Mesenchymal stem cell (in vitro differentiated cells and primary cell): ENCODE measurements at regions not wholly inside any gene's neighbourhood (a gene's known extent, or its start where the extent isn't known, plus 50 kb on each side); places are given as distances from the start of the nearest gene placed in this dataset.

Experiments
- DNase-seq: peaks from one replicate; pipeline ENCODE4 v3.0.0-alpha.2; 2013
- H2AFZ ChIP-seq: one replicate; pipeline ENCODE4 v1.6.1; 2013; ENCODE audit warnings: low read depth, mild to moderate bottlenecking, control low read depth, inconsistent platforms, low read length, moderate library complexity
- H2AK5ac ChIP-seq: 2 replicates; pipeline ENCODE4 v1.6.1; 2013; ENCODE audit warnings: low read length, moderate library complexity, mild to moderate bottlenecking, inconsistent platforms; ENCODE audit not compliant: severe bottlenecking
- H2BK120ac ChIP-seq: one replicate; pipeline ENCODE4 v1.6.1; 2013; ENCODE audit warnings: low read depth, mild to moderate bottlenecking, inconsistent platforms, low read length, moderate library complexity
- H2BK12ac ChIP-seq, 2 experiments: one replicate each; pipeline ENCODE4 v1.6.1; 2013; ENCODE audit warnings: inconsistent platforms in 2 of 2, low read length in 2 of 2, mild to moderate bottlenecking in 2 of 2, moderate library complexity in 2 of 2, control low read depth in 1 of 2
- H2BK15ac ChIP-seq: one replicate; pipeline ENCODE4 v1.6.1; 2013; ENCODE audit warnings: mild to moderate bottlenecking, low read depth, inconsistent platforms; ENCODE audit not compliant: poor library complexity, severe bottlenecking
- H2BK5ac ChIP-seq: 2 replicates; pipeline ENCODE4 v1.6.1; 2013; ENCODE audit warnings: low read depth, mild to moderate bottlenecking, low read length, control low read depth, inconsistent platforms; ENCODE audit not compliant: poor library complexity, severe bottlenecking
- H3K14ac ChIP-seq, 2 experiments: one replicate each; pipeline ENCODE4 v1.6.1; 2013; ENCODE audit warnings: inconsistent platforms in 2 of 2, low read length in 2 of 2, control low read depth in 1 of 2, mild to moderate bottlenecking in 1 of 2, moderate library complexity in 1 of 2
- H3K18ac ChIP-seq, 2 experiments: one replicate each; pipeline ENCODE4 v1.6.1; 2013; ENCODE audit warnings: inconsistent platforms in 2 of 2, low read length in 2 of 2, control low read depth in 1 of 2, low read depth in 1 of 2, mild to moderate bottlenecking in 1 of 2
- H3K23ac ChIP-seq, 2 experiments: one replicate each; pipeline ENCODE4 v1.6.1; 2013; ENCODE audit warnings: inconsistent platforms in 2 of 2, low read length in 2 of 2, mild to moderate bottlenecking in 2 of 2, moderate library complexity in 2 of 2, control low read depth in 1 of 2
- H3K27ac ChIP-seq: 2 replicates; pipeline ENCODE4 v1.5.1; 2013; ENCODE audit warnings: mild to moderate bottlenecking, moderate library complexity, low read length, control low read depth, inconsistent platforms; ENCODE audit not compliant: poor library complexity, severe bottlenecking
- H3K27me3 ChIP-seq, 2 experiments: 2 replicates each; pipeline versions ENCODE4 v1.6.1 to v1.7.0; 2013; ENCODE audit warnings: low read length in 2 of 2, mild to moderate bottlenecking in 2 of 2, moderate library complexity in 2 of 2, control low read depth in 1 of 2, inconsistent platforms in 1 of 2; ENCODE audit not compliant: control insufficient read depth in 1 of 2, insufficient read depth in 1 of 2
- H3K36me3 ChIP-seq, 2 experiments: 2 replicates each; pipeline versions ENCODE4 v1.6.1 to v1.7.0; 2013; ENCODE audit warnings: low read length in 2 of 2, control low read depth in 1 of 2, inconsistent platforms in 1 of 2, low read depth in 1 of 2, mild to moderate bottlenecking in 1 of 2; ENCODE audit not compliant: insufficient read depth in 2 of 2, control insufficient read depth in 1 of 2
- H3K4ac ChIP-seq, 2 experiments: one replicate each; pipeline ENCODE4 v1.6.1; 2013; ENCODE audit warnings: inconsistent platforms in 2 of 2, low read length in 2 of 2, mild to moderate bottlenecking in 2 of 2, moderate library complexity in 2 of 2, control low read depth in 1 of 2, low read depth in 1 of 2
- H3K4me1 ChIP-seq: 2 replicates; pipeline ENCODE4 v1.6.1; 2013; ENCODE audit warnings: low read depth, low read length, control low read depth; ENCODE audit not compliant: control insufficient read depth, insufficient read depth
- H3K4me2 ChIP-seq: 2 replicates; pipeline ENCODE4 v1.6.1; 2013; ENCODE audit warnings: low read length, mild to moderate bottlenecking, inconsistent platforms; ENCODE audit not compliant: poor library complexity, severe bottlenecking
- H3K4me3 ChIP-seq, 2 experiments: 2 replicates each; pipeline versions ENCODE4 v1.5.1 to v1.7.0; 2013; ENCODE audit warnings: low read length in 2 of 2, mild to moderate bottlenecking in 2 of 2, control low read depth in 1 of 2, low read depth in 1 of 2; ENCODE audit not compliant: insufficient read depth in 1 of 2
- H3K79me1 ChIP-seq: replicated peaks from 2 replicates; pipeline ENCODE4 v1.6.1; 2013; ENCODE audit warnings: mild to moderate bottlenecking, control low read depth, low read length, inconsistent platforms; ENCODE audit not compliant: poor library complexity, severe bottlenecking
- H3K9ac ChIP-seq: 2 replicates; pipeline ENCODE4 v1.7.0; 2013; ENCODE audit warnings: mild to moderate bottlenecking, low read length, moderate library complexity
- H3K9me3 ChIP-seq: 2 replicates; pipeline ENCODE4 v1.7.0; 2013; ENCODE audit warnings: mild to moderate bottlenecking, low read length; ENCODE audit not compliant: control insufficient read depth
- H4K8ac ChIP-seq: one replicate; pipeline ENCODE4 v1.6.1; 2013; ENCODE audit warnings: inconsistent platforms, mild to moderate bottlenecking, low read length, moderate library complexity
- H4K91ac ChIP-seq: one replicate; pipeline ENCODE4 v1.6.1; 2013; ENCODE audit warnings: mild to moderate bottlenecking, low read length, inconsistent platforms
- WGBS: methylation state at CpG from one replicate; pipeline ENCODE4 v1.1.7; 2013; ENCODE audit warnings: mixed read lengths; 5-methylcytosine and 5-hydroxymethylcytosine counted together

- no peaks in the 10 kb centered on the region for H3K36me3 ChIP-seq
- no peak overlapping the region for H3K18ac ChIP-seq
- no peak overlapping the region for H2AFZ ChIP-seq
- H3K23ac ChIP-seq: no peak overlapping the region
- no CpG with 5 or more reads among the region's 4 CpGs for WGBS
- H2BK12ac ChIP-seq: no peak overlapping the region
- no peak overlapping the region for H3K4ac ChIP-seq
- peak overlapping the region; percentile 52 for H3K27ac ChIP-seq
- no peak overlapping the region for H2BK15ac ChIP-seq
- no peaks in the 10 kb centered on the region for H3K79me1 ChIP-seq
- H3K9ac ChIP-seq: no peak overlapping the region
- H3K27me3 ChIP-seq: no peaks in the 10 kb centered on the region
- H3K14ac ChIP-seq: no peak overlapping the region
- H2AK5ac ChIP-seq: peak overlapping the region; percentile 27
- H3K4me3 ChIP-seq: no peak overlapping the region
- no peak overlapping the region for H2BK120ac ChIP-seq
- no peak overlapping the region for H4K91ac ChIP-seq
- H3K4me1 ChIP-seq: peaks cover 3% of the 10 kb centered on the region
- H3K9me3 ChIP-seq: no peaks in the 10 kb centered on the region
- DNase-seq: no peak
- H4K8ac ChIP-seq: no peak overlapping the region
- H2BK5ac ChIP-seq: peak overlapping the region; percentile 14
- H3K4me2 ChIP-seq: peak overlapping the region; percentile 20
These were observed 388.5 kb upstream of the FANCL start for GRCh38 chr2:58629545-58630119.

GRCh38 chr2:58620896-58621295, 379.8 kb upstream of the FANCL start:
- no peak for DNase-seq
- H3K36me3 ChIP-seq: no peaks in the 10 kb centered on the region
- no peak overlapping the region for H3K4me3 ChIP-seq
- H2BK15ac ChIP-seq: no peak overlapping the region
- H3K14ac ChIP-seq: no peak overlapping the region
- no peaks in the 10 kb centered on the region for H3K4me1 ChIP-seq
- H3K23ac ChIP-seq: no peak overlapping the region
- WGBS: no CpG with 5 or more reads among the region's 1 CpG
- H2BK5ac ChIP-seq: no peak overlapping the region
- no peak overlapping the region for H4K91ac ChIP-seq
- H2BK120ac ChIP-seq: no peak overlapping the region
- H2AFZ ChIP-seq: no peak overlapping the region
- no peak overlapping the region for H2BK12ac ChIP-seq
- no peak overlapping the region for H4K8ac ChIP-seq
- no peak overlapping the region for H3K27ac ChIP-seq
- H3K27me3 ChIP-seq: no peaks in the 10 kb centered on the region
- H3K9me3 ChIP-seq: no peaks in the 10 kb centered on the region
- H2AK5ac ChIP-seq: no peak overlapping the region
- H3K4me2 ChIP-seq: no peak overlapping the region
- no peaks in the 10 kb centered on the region for H3K79me1 ChIP-seq
- H3K9ac ChIP-seq: no peak overlapping the region
- H3K18ac ChIP-seq: no peak overlapping the region
- H3K4ac ChIP-seq: no peak overlapping the region

DNA sequence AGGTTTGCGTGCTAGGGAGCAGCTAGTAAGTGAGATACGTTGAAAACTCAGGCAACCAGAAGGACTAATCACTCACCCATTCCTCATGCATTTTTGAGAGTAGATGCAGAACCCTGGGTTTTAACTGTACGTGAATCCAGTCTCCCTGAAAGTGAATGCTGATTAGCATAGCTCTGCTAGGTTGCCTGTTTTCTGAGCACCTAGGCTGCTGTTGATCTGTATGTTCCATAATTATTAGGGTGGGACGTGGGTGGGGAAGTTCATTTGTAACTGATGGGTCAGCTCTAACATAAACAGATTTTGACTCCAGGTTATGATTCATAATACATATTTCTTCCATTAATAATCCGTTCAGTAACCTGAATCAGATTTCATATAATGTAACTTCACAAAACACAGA, 379.0 kb upstream of the FANCL start:
- Histone ChIP-seq H2BK15ac (no peak overlapping the region), H3K23ac (no peak overlapping the region), H3K4me1 (no peaks in the 10 kb centered on the region), H3K4ac (no peak overlapping the region), H4K91ac (no peak overlapping the region), H3K9ac (no peak overlapping the region), H2AFZ (no peak overlapping the region), H3K9me3 (no peaks in the 10 kb centered on the region), H2BK120ac (no peak overlapping the region), H2BK12ac (no peak overlapping the region), H3K36me3 (no peaks in the 10 kb centered on the region), H3K18ac (no peak overlapping the region), H3K27me3 (no peaks in the 10 kb centered on the region), H3K79me1 (no peaks in the 10 kb centered on the region), H2BK5ac (no peak overlapping the region), H3K4me3 (no peak overlapping the region), H2AK5ac (no peak overlapping the region), H3K14ac (no peak overlapping the region), H3K4me2 (no peak overlapping the region), H3K27ac (peak overlapping the region; percentile 20), H4K8ac (no peak overlapping the region)
- WGBS: 89% methylated on average over 3 of the region's 5 CpGs
- DNase-seq: no peak

DNA sequence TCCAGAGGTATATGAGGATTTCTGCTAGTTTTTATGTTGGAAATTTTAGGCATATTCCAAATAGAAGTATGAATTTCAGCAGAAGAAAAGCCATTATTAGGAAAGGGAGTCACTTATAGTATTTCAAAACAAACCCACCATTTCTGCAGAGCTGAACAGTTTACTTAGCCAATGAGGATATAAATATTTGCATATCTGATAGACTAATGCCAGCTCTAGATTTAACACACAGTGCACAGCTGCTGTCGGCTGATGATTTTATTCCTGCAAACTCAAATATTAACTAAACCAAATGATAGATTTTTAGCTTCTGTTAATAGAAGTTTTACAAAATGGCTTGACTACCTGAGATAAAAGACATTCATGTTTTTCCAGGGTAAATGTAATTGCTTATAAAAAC, 375.8 kb upstream of the FANCL start:
- Histone ChIP-seq H4K91ac (no peak overlapping the region), H3K27ac (no peak overlapping the region), H3K4me3 (no peak overlapping the region), H2BK15ac (no peak overlapping the region), H3K9me3 (no peaks in the 10 kb centered on the region), H3K9ac (no peak overlapping the region), H3K23ac (no peak overlapping the region), H3K27me3 (no peaks in the 10 kb centered on the region), H2AFZ (no peak overlapping the region), H3K79me1 (no peaks in the 10 kb centered on the region), H2BK120ac (no peak overlapping the region), H2BK12ac (no peak overlapping the region), H3K18ac (no peak overlapping the region), H3K4ac (no peak overlapping the region), H2BK5ac (no peak overlapping the region), H3K4me2 (no peak overlapping the region), H3K14ac (no peak overlapping the region), H4K8ac (no peak overlapping the region), H2AK5ac (no peak overlapping the region), H3K4me1 (no peaks in the 10 kb centered on the region), H3K36me3 (no peaks in the 10 kb centered on the region)
- DNase-seq: no peak
- WGBS: no CpG with 5 or more reads among the region's 1 CpG
